SK-N-SH (cell line): ENCODE measurements at regions not wholly inside any gene's neighbourhood (a gene's known extent, or its start where the extent isn't known, plus 50 kb on each side); places are given as distances from the start of the nearest gene placed in this dataset.

Experiments
- CTCF ChIA-PET: fragments of 300-600, 350-600 bp; formaldehyde crosslinking; extraction: SDS; loops from one replicate; lab custom pipeline; 2021; lab: Yijun Ruan, JAX
- POLR2A ChIA-PET: fragments of 350-600 bp; sonication (Branson Sonifier 250); formaldehyde crosslinking; extraction: SDS; loops from one replicate; lab custom pipeline; 2020; ENCODE audit warnings: antibody characterized with exemption, inconsistent platforms; lab: Yijun Ruan, JAX
- DNase-seq: peaks from one replicate; pipeline ENCODE4 v3.0.0; 2012
- H2AFZ ChIP-seq: fragments of 200-600 bp; sonication (generic); 2 replicates; pipeline ENCODE4 v1.8.1; 2016; ENCODE audit warnings: antibody characterized with exemption, mild to moderate bottlenecking, low read depth
- H3F3A ChIP-seq: fragments of 200-600 bp; sonication (generic); replicated peaks from 2 replicates; pipeline ENCODE3; 2016; ENCODE audit warnings: antibody characterized with exemption, mild to moderate bottlenecking; ENCODE audit not compliant: insufficient read depth
- H3K27ac ChIP-seq, 2 experiments: fragments of 200-500 bp in 1 of 2; fragments of 200-600 bp in 1 of 2; sonication (Bioruptor generic) in 1 of 2; sonication (generic), shearing (Covaris generic) in 1 of 2; 2 replicates each; pipeline versions ENCODE4 v1.5.1 to v1.6.1; 2014 to 2016; ENCODE audit warnings: low read depth in 2 of 2, inconsistent platforms in 1 of 2, low read length in 1 of 2, mild to moderate bottlenecking in 1 of 2, mixed read lengths in 1 of 2
- H3K27me3 ChIP-seq: fragments of 200-600 bp; sonication (generic), shearing (Covaris generic); 2 replicates; pipeline ENCODE4 v1.6.1; 2016; ENCODE audit warnings: mixed run types; ENCODE audit not compliant: insufficient read depth
- H3K36me3 ChIP-seq, 2 experiments: fragments of 200-500 bp in 1 of 2; fragments of 200-600 bp in 1 of 2; sonication (Bioruptor generic) in 1 of 2; sonication (generic) in 1 of 2; replicated peaks in 1 of 2; 2 replicates each; pipeline versions ENCODE3 to v1.5.1; 2014 to 2016; ENCODE audit warnings: low read length in 1 of 2, mild to moderate bottlenecking in 1 of 2; ENCODE audit not compliant: insufficient read depth in 2 of 2, control insufficient read depth in 1 of 2
- H3K4me1 ChIP-seq, 2 experiments: fragments of 200-500 bp in 1 of 2; fragments of 200-600 bp in 1 of 2; sonication (Bioruptor generic) in 1 of 2; sonication (generic), shearing (Covaris generic) in 1 of 2; 2 replicates each; pipeline versions ENCODE4 v1.5.1 to v1.6.1; 2014 to 2016; ENCODE audit warnings: low read depth in 1 of 2, low read length in 1 of 2, mixed run types in 1 of 2; ENCODE audit not compliant: insufficient read depth in 2 of 2, control insufficient read depth in 1 of 2
- H3K4me2 ChIP-seq: fragments of 200-600 bp; sonication (generic), shearing (Covaris generic); 2 replicates; pipeline ENCODE4 v1.6.1; 2017; ENCODE audit warnings: mixed run types
- H3K4me3 ChIP-seq, 2 experiments: fragments of 200-500 bp in 1 of 2; fragments of 200-600 bp in 1 of 2; sonication (Bioruptor generic) in 1 of 2; sonication (generic), shearing (Covaris generic) in 1 of 2; 2 replicates each; pipeline versions ENCODE4 v1.5.1 to v1.8.1; 2014 to 2016; ENCODE audit warnings: low read depth in 2 of 2, inconsistent platforms in 1 of 2, low read length in 1 of 2, mild to moderate bottlenecking in 1 of 2, mixed read lengths in 1 of 2, moderate library complexity in 1 of 2
- H3K79me2 ChIP-seq: fragments of 200-600 bp; sonication (generic); 2 replicates; pipeline ENCODE4 v1.8.1; 2017; ENCODE audit warnings: mild to moderate bottlenecking; ENCODE audit not compliant: insufficient read depth
- H3K9ac ChIP-seq: fragments of 200-600 bp; sonication (generic); 2 replicates; pipeline ENCODE4 v1.6.1; 2017; ENCODE audit warnings: mixed run types
- H3K9me2 ChIP-seq: fragments of 200-600 bp; sonication (generic); 2 replicates; pipeline ENCODE4 v1.6.1; 2017; ENCODE audit warnings: mixed run types
- H3K9me3 ChIP-seq: fragments of 200-600 bp; sonication (generic); 2 replicates; pipeline ENCODE4 v1.6.1; 2017; ENCODE audit warnings: mixed run types, mild to moderate bottlenecking, moderate library complexity
- H4K20me1 ChIP-seq: fragments of 200-600 bp; sonication (generic); 2 replicates; pipeline ENCODE4 v1.6.1; 2017; ENCODE audit warnings: mild to moderate bottlenecking, mixed run types; ENCODE audit not compliant: insufficient read depth
- SIN3A ChIP-seq: IDR thresholded peaks from 2 replicates; pipeline ENCODE4 v1.6.1; 2012; ENCODE audit warnings: low read depth, mild to moderate bottlenecking, low read length, moderate library complexity, borderline replicate concordance
- YY1 ChIP-seq: IDR thresholded peaks from 2 replicates; pipeline ENCODE4 v1.4.0; 2012; ENCODE audit warnings: low read depth, mild to moderate bottlenecking
- WGBS: methylation state at CpG from one replicate; pipeline ENCODE4 v1.1.6; 2017; ENCODE audit warnings: low lambda C conversion rate; 5-methylcytosine and 5-hydroxymethylcytosine counted together
- TF ChIP-seq, protein P1 (sequence below): fragments of 150-350 bp; IDR thresholded peaks from 2 replicates; pipeline ENCODE4 v1.6.1; 2016; ENCODE audit warnings: mild to moderate bottlenecking, low read depth, low read length
- TF ChIP-seq, protein P2 (sequence below): IDR thresholded peaks from 2 replicates; pipeline ENCODE4 v1.6.1; 2012; ENCODE audit warnings: mild to moderate bottlenecking, low read depth, low read length, moderate library complexity
- TF ChIP-seq, protein P3 (sequence below): IDR thresholded peaks from 2 replicates; pipeline ENCODE4 v1.4.0; 2012; ENCODE audit warnings: low read depth, borderline replicate concordance

DNA sequence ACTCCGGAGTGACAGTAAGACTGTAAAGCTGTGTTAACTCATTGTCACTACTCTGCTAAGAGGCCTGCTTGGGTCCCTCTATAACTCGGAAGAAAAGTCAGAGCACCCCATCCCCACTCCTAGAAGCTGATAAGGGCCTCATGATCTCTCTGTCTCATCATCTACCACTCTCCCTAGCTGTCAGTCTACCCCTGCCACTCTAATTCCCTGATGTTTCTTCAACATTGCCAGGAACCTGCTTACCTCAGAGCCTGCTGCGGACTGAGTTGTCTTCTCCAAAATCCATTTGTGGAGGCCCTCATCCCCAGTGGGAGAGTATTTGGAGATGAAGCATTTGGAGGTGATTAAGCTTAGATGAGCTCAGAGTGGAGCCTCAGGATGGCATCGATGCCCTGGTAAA lies 1092.2 kb downstream of the TBC1D22A start:
- no peaks in the 10 kb centered on the region for H3K27me3 ChIP-seq
- H2AFZ ChIP-seq: no peak overlapping the region
- no peaks in the 10 kb centered on the region for H3K79me2 ChIP-seq
- WGBS: 19% methylated on average over 3 of the region's 4 CpGs
- no peak for DNase-seq
- POLR2A ChIA-PET: no interaction called here
- no peaks in the 10 kb centered on the region for H3K36me3 ChIP-seq
- H3K9me3 ChIP-seq: no peaks in the 10 kb centered on the region
- H3F3A ChIP-seq: no peaks in the 10 kb centered on the region
- H3K4me2 ChIP-seq: no peak overlapping the region
- H3K4me1 ChIP-seq: no peaks in the 10 kb centered on the region; a peak in 1 of 4 replicates
- no peak overlapping the region for H3K27ac ChIP-seq
- no peaks in the 10 kb centered on the region for H3K9me2 ChIP-seq
- CTCF ChIA-PET: no interaction called here
- TF ChIP-seq, protein P1, sequence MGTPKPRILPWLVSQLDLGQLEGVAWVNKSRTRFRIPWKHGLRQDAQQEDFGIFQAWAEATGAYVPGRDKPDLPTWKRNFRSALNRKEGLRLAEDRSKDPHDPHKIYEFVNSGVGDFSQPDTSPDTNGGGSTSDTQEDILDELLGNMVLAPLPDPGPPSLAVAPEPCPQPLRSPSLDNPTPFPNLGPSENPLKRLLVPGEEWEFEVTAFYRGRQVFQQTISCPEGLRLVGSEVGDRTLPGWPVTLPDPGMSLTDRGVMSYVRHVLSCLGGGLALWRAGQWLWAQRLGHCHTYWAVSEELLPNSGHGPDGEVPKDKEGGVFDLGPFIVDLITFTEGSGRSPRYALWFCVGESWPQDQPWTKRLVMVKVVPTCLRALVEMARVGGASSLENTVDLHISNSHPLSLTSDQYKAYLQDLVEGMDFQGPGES: no peak
- no peaks in the 10 kb centered on the region for H4K20me1 ChIP-seq
- no peak overlapping the region for H3K4me3 ChIP-seq
- no peak overlapping the region for H3K9ac ChIP-seq

DNA sequence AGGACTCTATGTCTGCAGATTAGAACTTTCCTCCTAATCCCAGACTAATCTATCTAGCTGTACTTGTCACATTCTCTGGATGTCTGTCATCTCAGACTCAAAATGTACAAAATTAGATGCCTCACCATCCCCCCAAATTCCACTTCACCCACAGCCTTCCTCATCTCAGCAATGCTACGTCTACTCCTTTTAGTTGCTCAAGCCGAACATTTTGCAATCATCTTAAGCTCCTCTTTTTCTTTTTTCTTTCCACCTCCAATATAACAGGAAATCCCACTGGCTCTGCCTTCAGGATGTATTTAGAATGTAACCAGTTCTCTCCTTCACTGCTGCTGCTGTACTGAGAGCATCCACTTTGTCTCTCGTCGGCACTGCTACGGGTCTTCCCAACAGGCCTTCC lies 1091.8 kb downstream of the TBC1D22A start:
- Histone ChIP-seq H3K4me1 (no peaks in the 10 kb centered on the region; a peak in 1 of 4 replicates), H3K9ac (no peak overlapping the region), H4K20me1 (no peaks in the 10 kb centered on the region), H3K9me3 (no peaks in the 10 kb centered on the region), H3K36me3 (no peaks in the 10 kb centered on the region), H2AFZ (no peak overlapping the region), H3K79me2 (no peaks in the 10 kb centered on the region), H3K9me2 (no peaks in the 10 kb centered on the region), H3K4me3 (no peak overlapping the region), H3K27ac (no peak overlapping the region), H3F3A (no peaks in the 10 kb centered on the region), H3K27me3 (no peaks in the 10 kb centered on the region), H3K4me2 (no peak overlapping the region)
- CTCF ChIA-PET: no interaction called here
- POLR2A ChIA-PET: no interaction called here
- 46% methylated on average over 5 of the region's 5 CpGs for WGBS
- DNase-seq: no peak
- TF ChIP-seq SIN3A: no peak
- no peak for TF ChIP-seq YY1
- TF ChIP-seq, protein P2, sequence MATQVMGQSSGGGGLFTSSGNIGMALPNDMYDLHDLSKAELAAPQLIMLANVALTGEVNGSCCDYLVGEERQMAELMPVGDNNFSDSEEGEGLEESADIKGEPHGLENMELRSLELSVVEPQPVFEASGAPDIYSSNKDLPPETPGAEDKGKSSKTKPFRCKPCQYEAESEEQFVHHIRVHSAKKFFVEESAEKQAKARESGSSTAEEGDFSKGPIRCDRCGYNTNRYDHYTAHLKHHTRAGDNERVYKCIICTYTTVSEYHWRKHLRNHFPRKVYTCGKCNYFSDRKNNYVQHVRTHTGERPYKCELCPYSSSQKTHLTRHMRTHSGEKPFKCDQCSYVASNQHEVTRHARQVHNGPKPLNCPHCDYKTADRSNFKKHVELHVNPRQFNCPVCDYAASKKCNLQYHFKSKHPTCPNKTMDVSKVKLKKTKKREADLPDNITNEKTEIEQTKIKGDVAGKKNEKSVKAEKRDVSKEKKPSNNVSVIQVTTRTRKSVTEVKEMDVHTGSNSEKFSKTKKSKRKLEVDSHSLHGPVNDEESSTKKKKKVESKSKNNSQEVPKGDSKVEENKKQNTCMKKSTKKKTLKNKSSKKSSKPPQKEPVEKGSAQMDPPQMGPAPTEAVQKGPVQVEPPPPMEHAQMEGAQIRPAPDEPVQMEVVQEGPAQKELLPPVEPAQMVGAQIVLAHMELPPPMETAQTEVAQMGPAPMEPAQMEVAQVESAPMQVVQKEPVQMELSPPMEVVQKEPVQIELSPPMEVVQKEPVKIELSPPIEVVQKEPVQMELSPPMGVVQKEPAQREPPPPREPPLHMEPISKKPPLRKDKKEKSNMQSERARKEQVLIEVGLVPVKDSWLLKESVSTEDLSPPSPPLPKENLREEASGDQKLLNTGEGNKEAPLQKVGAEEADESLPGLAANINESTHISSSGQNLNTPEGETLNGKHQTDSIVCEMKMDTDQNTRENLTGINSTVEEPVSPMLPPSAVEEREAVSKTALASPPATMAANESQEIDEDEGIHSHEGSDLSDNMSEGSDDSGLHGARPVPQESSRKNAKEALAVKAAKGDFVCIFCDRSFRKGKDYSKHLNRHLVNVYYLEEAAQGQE: no peak
- TF ChIP-seq, protein P3, sequence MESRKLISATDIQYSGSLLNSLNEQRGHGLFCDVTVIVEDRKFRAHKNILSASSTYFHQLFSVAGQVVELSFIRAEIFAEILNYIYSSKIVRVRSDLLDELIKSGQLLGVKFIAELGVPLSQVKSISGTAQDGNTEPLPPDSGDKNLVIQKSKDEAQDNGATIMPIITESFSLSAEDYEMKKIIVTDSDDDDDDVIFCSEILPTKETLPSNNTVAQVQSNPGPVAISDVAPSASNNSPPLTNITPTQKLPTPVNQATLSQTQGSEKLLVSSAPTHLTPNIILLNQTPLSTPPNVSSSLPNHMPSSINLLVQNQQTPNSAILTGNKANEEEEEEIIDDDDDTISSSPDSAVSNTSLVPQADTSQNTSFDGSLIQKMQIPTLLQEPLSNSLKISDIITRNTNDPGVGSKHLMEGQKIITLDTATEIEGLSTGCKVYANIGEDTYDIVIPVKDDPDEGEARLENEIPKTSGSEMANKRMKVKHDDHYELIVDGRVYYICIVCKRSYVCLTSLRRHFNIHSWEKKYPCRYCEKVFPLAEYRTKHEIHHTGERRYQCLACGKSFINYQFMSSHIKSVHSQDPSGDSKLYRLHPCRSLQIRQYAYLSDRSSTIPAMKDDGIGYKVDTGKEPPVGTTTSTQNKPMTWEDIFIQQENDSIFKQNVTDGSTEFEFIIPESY: no peak
